Uterus (tissue), 3 donors: ENCODE measurements at regions not wholly inside any gene's neighbourhood (a gene's known extent, or its start where the extent isn't known, plus 50 kb on each side); places are given as distances from the start of the nearest gene placed in this dataset.

Experiments used
- DNase-seq, 2 donors: peaks; one replicate each; pipeline ENCODE4 v3.0.0-alpha.2; 2019 to 2020
- H3K27ac ChIP-seq, 2 donors: fragments of 200-600 bp; sonication (generic); 1 replicate in 1 of 2; 2 replicates in 1 of 2; pipeline ENCODE4 v1.5.1; 2016 to 2018
- H3K27me3 ChIP-seq, 2 donors: fragments of 200-600 bp; sonication (generic); one replicate each; pipeline ENCODE4 v1.5.1; 2018 to 2019; ENCODE audit warnings: control low read depth in 1 of 2
- H3K36me3 ChIP-seq, 2 donors: fragments of 200-600 bp; sonication (generic); one replicate each; pipeline ENCODE4 v1.5.1; 2019; ENCODE audit warnings: control low read depth in 1 of 2
- H3K4me1 ChIP-seq, 2 donors: fragments of 200-600 bp; sonication (generic); one replicate each; pipeline ENCODE4 v1.5.1; 2018 to 2019; ENCODE audit warnings: control low read depth in 1 of 2
- H3K4me3 ChIP-seq, 2 donors: fragments of 200-600 bp; sonication (generic); 1 replicate in 1 of 2; 2 replicates in 1 of 2; pipeline ENCODE4 v1.5.1; 2018 to 2019; ENCODE audit warnings: mild to moderate bottlenecking in 1 of 2
- H3K9me3 ChIP-seq, 2 donors: fragments of 200-600 bp; sonication (generic); one replicate each; pipeline ENCODE4 v1.5.1; 2019; ENCODE audit warnings: control low read depth in 1 of 2
- CTCF ChIP-seq, 4 experiments: fragments of 200-600 bp in 2 of 4; fragments of 450-650 bp in 2 of 4; sonication (generic) in 2 of 4; IDR thresholded peaks; one replicate each; pipeline ENCODE4 v1.5.1; 2016 to 2019; ENCODE audit warnings: antibody characterized with exemption in 4 of 4, mild to moderate bottlenecking in 2 of 4, moderate library complexity in 1 of 4
- POLR2A ChIP-seq, 2 donors: fragments of 450-650 bp; IDR thresholded peaks; one replicate each; pipeline ENCODE4 v1.6.1; 2016; ENCODE audit warnings: antibody characterized with exemption in 2 of 2, mild to moderate bottlenecking in 1 of 2, moderate library complexity in 1 of 2
- intact Hi-C: fragments of 100-400 bp; cut with DNase I; formaldehyde crosslinking; loops from one replicate; pipeline ENCODE4 v1.15.1; 2023; ENCODE audit warnings: low total_unique reads
- donor health status: DM: yes; HTN: yes; CAD: no.

GRCh38 chr1:101331794-101332193, 95.0 kb downstream of the S1PR1 start:
- DNase-seq, result no peak
- intact Hi-C loops, result no loop called here

GRCh38 chr1:101332633-101333032, 95.8 kb downstream of the S1PR1 start:
- Histone ChIP-seq H3K36me3 (no peaks in the 10 kb centered on the region), H3K9me3 (no peaks in the 10 kb centered on the region), H3K4me3 (no peak overlapping the region), H3K4me1 (no peaks in the 10 kb centered on the region), H3K27me3 (no peaks in the 10 kb centered on the region), H3K27ac (no peak overlapping the region)
- intact Hi-C loops, result no loop called here
- no peak for TF ChIP-seq CTCF (IDR thresholded peaks at IDR 0.05)
- no peak for TF ChIP-seq POLR2A (IDR thresholded peaks at IDR 0.05)
- DNase-seq, result no peak

More at GRCh38 chr1:101331794-101332193, 95.0 kb downstream of the S1PR1 start:
- Histone ChIP-seq H3K4me3 (no peak overlapping the region), H3K36me3 (no peaks in the 10 kb centered on the region), H3K4me1 (no peaks in the 10 kb centered on the region), H3K9me3 (no peaks in the 10 kb centered on the region), H3K27me3 (no peaks in the 10 kb centered on the region), H3K27ac (no peak overlapping the region)
- TF ChIP-seq POLR2A (IDR thresholded peaks at IDR 0.05) (no peak), CTCF (IDR thresholded peaks at IDR 0.05) (no peak)

- H3K4me1 ChIP-seq, result no peaks in the 10 kb centered on the region
- intact Hi-C loops, result no loop called here
- H3K9me3 ChIP-seq, result no peaks in the 10 kb centered on the region
- no peaks in the 10 kb centered on the region for H3K36me3 ChIP-seq
- H3K27me3 ChIP-seq, result no peaks in the 10 kb centered on the region
- H3K4me3 ChIP-seq, result no peak overlapping the region
- DNase-seq, result no peak
- TF ChIP-seq CTCF (IDR thresholded peaks at IDR 0.05) (no peak), POLR2A (IDR thresholded peaks at IDR 0.05) (no peak)
- no peak overlapping the region for H3K27ac ChIP-seq
Measured at GRCh38 chr1:101333186-101333585, 96.4 kb downstream of the S1PR1 start.

- Histone ChIP-seq H3K27ac (no peak overlapping the region), H3K9me3 (no peaks in the 10 kb centered on the region), H3K4me3 (no peak overlapping the region), H3K27me3 (no peaks in the 10 kb centered on the region), H3K36me3 (no peaks in the 10 kb centered on the region), H3K4me1 (no peaks in the 10 kb centered on the region)
- TF ChIP-seq CTCF (IDR thresholded peaks at IDR 0.05), result no peak
- TF ChIP-seq POLR2A (IDR thresholded peaks at IDR 0.05), result no peak
- intact Hi-C loops, result no loop called here
- no peak for DNase-seq
Measured at GRCh38 chr1:101337968-101338367, 101.1 kb downstream of the S1PR1 start.

GRCh38 chr1:101338714-101339430, 102.1 kb downstream of the S1PR1 start:
- Histone ChIP-seq H3K27ac (no peak overlapping the region), H3K9me3 (no peaks in the 10 kb centered on the region), H3K27me3 (no peaks in the 10 kb centered on the region), H3K36me3 (no peaks in the 10 kb centered on the region), H3K4me3 (no peak overlapping the region), H3K4me1 (no peaks in the 10 kb centered on the region)
- no peak for TF ChIP-seq POLR2A (IDR thresholded peaks at IDR 0.05)
- no peak for TF ChIP-seq CTCF (IDR thresholded peaks at IDR 0.05)
- no peak for DNase-seq
- intact Hi-C loops, result no loop called here
